K562 (cell line): ENCODE measurements at regions not wholly inside any gene's neighbourhood (a gene's known extent, or its start where the extent isn't known, plus 50 kb on each side); places are given as distances from the start of the nearest gene placed in this dataset.

Experiments used
- ARID1B ChIP-seq: fragments of 450-650 bp; IDR thresholded peaks from 2 replicates; pipeline ENCODE4 v1.6.1; 2016; ENCODE audit warnings: antibody characterized with exemption, mild to moderate bottlenecking, inconsistent platforms
- NFRKB ChIP-seq: fragments of 450-650 bp; IDR thresholded peaks from 2 replicates; pipeline ENCODE4 v1.6.1; 2016; ENCODE audit warnings: low read depth
- PHTF2 ChIP-seq: fragments of 250-450 bp; sonication (Bioruptor Pico); IDR thresholded peaks from 2 replicates; pipeline ENCODE4 v1.5.0; 2021; ENCODE audit warnings: mild to moderate bottlenecking
- POLR2AphosphoS2 ChIP-seq: IDR thresholded peaks from 2 replicates; pipeline ENCODE4 v1.6.1; 2012; ENCODE audit warnings: low read length, improper control_type of control experiment
- SPI1 ChIP-seq: IDR thresholded peaks from 2 replicates; pipeline ENCODE4 v1.6.1; 2011; ENCODE audit warnings: low read depth, low read length, control low read depth, borderline replicate concordance
- XRCC3 ChIP-seq: fragments of 450-650 bp; IDR thresholded peaks from 2 replicates; pipeline ENCODE4 v1.6.1; 2017; ENCODE audit warnings: mild to moderate bottlenecking, moderate library complexity
- ZNF140 ChIP-seq: fragments of 250-450 bp; sonication (Bioruptor Pico); IDR thresholded peaks from 2 replicates; pipeline ENCODE4 v1.8.0; 2021; ENCODE audit warnings: moderate library complexity, mild to moderate bottlenecking, inconsistent platforms
- TF ChIP-seq, protein P1 (sequence below), 2 experiments: fragments of 450-650 bp; formaldehyde crosslinking in 1 of 2; IDR thresholded peaks; 2 replicates each; pipeline versions ENCODE4 v1.4.0 to v1.6.1; 2014 to 2020; ENCODE audit warnings: mild to moderate bottlenecking in 2 of 2, borderline replicate concordance in 1 of 2, low read depth in 1 of 2
- TF ChIP-seq, protein P2 (sequence below), 2 experiments: fragments of 200-800 bp in 1 of 2; sonication (Bioruptor generic) in 1 of 2; sonication (generic) in 1 of 2; formaldehyde crosslinking in 1 of 2; IDR thresholded peaks in 1 of 2; conservative IDR thresholded peaks in 1 of 2; 2 replicates each; pipeline versions ENCODE4 v1.5.0 to v1.6.1; 2016 to 2020; ENCODE audit warnings: missing compliant biosample characterization in 1 of 2, missing genetic modification characterization in 1 of 2, missing genetic modification reagents in 1 of 2

DNA sequence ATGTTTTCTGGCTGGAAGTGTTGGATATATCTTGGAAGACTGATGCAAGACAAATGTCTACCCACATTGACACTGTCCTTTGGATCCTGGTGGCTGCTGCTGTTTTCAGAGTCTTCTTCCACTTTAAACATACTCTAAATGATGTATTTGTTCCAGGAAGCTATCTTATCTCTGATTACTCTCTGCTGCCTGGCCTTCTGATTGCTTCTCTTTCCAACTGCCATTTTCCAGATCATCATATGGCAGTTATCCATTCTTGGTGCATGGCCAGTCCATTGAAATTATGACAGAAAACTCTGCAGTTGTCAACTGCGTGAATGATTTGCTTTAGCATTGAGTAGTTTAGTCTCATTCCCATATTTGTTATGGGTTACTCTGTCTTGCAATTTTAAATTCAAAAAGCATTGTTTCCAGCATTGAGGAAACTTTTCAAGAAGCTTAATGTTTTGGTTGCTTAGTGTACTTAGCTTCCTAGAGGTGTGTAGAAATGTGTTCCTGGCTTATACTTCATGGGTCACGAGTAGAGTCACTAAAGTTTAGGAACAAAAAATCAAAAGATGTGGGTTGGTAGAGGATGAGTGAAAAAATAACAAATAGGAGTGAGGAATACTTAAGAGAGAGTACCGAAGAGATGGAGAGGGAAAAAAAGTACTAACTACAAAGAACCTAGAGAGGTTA, 268.3 kb upstream of the MTPN start (continued):
- TF ChIP-seq, protein P1, sequence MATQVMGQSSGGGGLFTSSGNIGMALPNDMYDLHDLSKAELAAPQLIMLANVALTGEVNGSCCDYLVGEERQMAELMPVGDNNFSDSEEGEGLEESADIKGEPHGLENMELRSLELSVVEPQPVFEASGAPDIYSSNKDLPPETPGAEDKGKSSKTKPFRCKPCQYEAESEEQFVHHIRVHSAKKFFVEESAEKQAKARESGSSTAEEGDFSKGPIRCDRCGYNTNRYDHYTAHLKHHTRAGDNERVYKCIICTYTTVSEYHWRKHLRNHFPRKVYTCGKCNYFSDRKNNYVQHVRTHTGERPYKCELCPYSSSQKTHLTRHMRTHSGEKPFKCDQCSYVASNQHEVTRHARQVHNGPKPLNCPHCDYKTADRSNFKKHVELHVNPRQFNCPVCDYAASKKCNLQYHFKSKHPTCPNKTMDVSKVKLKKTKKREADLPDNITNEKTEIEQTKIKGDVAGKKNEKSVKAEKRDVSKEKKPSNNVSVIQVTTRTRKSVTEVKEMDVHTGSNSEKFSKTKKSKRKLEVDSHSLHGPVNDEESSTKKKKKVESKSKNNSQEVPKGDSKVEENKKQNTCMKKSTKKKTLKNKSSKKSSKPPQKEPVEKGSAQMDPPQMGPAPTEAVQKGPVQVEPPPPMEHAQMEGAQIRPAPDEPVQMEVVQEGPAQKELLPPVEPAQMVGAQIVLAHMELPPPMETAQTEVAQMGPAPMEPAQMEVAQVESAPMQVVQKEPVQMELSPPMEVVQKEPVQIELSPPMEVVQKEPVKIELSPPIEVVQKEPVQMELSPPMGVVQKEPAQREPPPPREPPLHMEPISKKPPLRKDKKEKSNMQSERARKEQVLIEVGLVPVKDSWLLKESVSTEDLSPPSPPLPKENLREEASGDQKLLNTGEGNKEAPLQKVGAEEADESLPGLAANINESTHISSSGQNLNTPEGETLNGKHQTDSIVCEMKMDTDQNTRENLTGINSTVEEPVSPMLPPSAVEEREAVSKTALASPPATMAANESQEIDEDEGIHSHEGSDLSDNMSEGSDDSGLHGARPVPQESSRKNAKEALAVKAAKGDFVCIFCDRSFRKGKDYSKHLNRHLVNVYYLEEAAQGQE (IDR thresholded peaks at IDR 0.05; ENCODE audit: borderline replicate concordance), result no peak
- TF ChIP-seq, protein P1 (CRISPR knock-in tag; IDR thresholded peaks at IDR 0.05; ENCODE audit: low read depth), result no peak
- TF ChIP-seq SPI1 (no peak), ZNF140 (no peak), XRCC3 (no peak), POLR2AphosphoS2 (no peak), NFRKB (peak; percentile 72), ARID1B (peak; percentile 92), PHTF2 (no peak)
- TF ChIP-seq, protein P2, sequence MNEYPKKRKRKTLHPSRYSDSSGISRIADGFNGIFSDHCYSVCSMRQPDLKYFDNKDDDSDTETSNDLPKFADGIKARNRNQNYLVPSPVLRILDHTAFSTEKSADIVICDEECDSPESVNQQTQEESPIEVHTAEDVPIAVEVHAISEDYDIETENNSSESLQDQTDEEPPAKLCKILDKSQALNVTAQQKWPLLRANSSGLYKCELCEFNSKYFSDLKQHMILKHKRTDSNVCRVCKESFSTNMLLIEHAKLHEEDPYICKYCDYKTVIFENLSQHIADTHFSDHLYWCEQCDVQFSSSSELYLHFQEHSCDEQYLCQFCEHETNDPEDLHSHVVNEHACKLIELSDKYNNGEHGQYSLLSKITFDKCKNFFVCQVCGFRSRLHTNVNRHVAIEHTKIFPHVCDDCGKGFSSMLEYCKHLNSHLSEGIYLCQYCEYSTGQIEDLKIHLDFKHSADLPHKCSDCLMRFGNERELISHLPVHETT (CRISPR knock-in tag; conservative IDR thresholded peaks at IDR 0.05 in 1 of 2, IDR thresholded peaks at IDR 0.05 in 1 of 2), result peak in 1 of 2 experiments; percentile 68; a peak in 2 of 4 replicates
